Glutamatergic neuron (in vitro differentiated cells): ENCODE measurements at regions not wholly inside any gene's neighbourhood (a gene's known extent, or its start where the extent isn't known, plus 50 kb on each side); places are given as distances from the start of the nearest gene placed in this dataset.

Experiments used
- DNase-seq: peaks from one replicate; pipeline ENCODE4 v3.0.0; 2022
- H3K27ac Mint-ChIP-seq: one replicate; pipeline ENCODE4 v1.8.0; 2020; ENCODE audit warnings: mild to moderate bottlenecking, mixed read lengths, inconsistent platforms; ENCODE audit not compliant: unreplicated experiment
- H3K27me3 Mint-ChIP-seq: one replicate; pipeline ENCODE4 v1.8.0; 2020; ENCODE audit warnings: mild to moderate bottlenecking, moderate library complexity, mixed read lengths, inconsistent platforms; ENCODE audit not compliant: unreplicated experiment
- H3K36me3 Mint-ChIP-seq: one replicate; pipeline ENCODE4 v1.8.0; 2020; ENCODE audit warnings: mild to moderate bottlenecking, mixed read lengths, inconsistent platforms; ENCODE audit not compliant: unreplicated experiment
- H3K4me1 Mint-ChIP-seq: one replicate; pipeline ENCODE4 v1.8.0; 2020; ENCODE audit warnings: mild to moderate bottlenecking, low read depth, mixed read lengths, inconsistent platforms; ENCODE audit not compliant: unreplicated experiment
- H3K4me3 Mint-ChIP-seq: one replicate; pipeline ENCODE4 v1.8.0; 2020; ENCODE audit warnings: mild to moderate bottlenecking, mixed read lengths, inconsistent platforms; ENCODE audit not compliant: unreplicated experiment
- H3K9me3 Mint-ChIP-seq: one replicate; pipeline ENCODE4 v1.8.0; 2020; ENCODE audit warnings: mild to moderate bottlenecking, moderate library complexity, mixed read lengths, inconsistent platforms; ENCODE audit not compliant: unreplicated experiment
- TF ChIP-seq, protein P1 (sequence below): fragments of 200-600 bp; sonication (generic); IDR thresholded peaks from one replicate; pipeline ENCODE4 v1.5.0; 2021; ENCODE audit not compliant: partially characterized antibody, unreplicated experiment

DNA sequence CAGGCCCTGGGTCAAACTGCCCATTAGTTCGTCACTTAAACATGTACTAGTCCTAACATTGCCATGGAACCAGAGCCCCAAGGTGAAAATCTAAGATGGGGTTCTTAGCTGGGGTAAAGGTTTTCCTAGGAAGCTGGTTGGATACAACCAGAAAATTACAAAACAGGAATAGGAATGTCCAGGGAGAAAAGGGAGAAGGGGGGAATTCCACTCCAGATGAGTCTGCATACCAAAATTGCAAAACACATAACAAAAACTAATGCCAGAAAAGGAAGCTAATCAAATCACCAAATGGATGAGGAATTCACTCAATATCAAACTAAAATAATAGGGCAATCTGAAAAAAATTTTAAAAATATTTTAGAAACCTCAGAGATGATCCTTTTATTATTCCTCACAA is 396.2 kb downstream of the EFNA5 start:
- Mint-ChIP-seq H3K4me1 (peaks cover 3% of the 10 kb centered on the region), H3K27me3 (peaks cover 3% of the 10 kb centered on the region), H3K27ac (no peak overlapping the region), H3K36me3 (no peaks in the 10 kb centered on the region), H3K9me3 (peaks cover 2% of the 10 kb centered on the region), H3K4me3 (no peak overlapping the region)
- no peak for DNase-seq
- TF ChIP-seq, protein P1, sequence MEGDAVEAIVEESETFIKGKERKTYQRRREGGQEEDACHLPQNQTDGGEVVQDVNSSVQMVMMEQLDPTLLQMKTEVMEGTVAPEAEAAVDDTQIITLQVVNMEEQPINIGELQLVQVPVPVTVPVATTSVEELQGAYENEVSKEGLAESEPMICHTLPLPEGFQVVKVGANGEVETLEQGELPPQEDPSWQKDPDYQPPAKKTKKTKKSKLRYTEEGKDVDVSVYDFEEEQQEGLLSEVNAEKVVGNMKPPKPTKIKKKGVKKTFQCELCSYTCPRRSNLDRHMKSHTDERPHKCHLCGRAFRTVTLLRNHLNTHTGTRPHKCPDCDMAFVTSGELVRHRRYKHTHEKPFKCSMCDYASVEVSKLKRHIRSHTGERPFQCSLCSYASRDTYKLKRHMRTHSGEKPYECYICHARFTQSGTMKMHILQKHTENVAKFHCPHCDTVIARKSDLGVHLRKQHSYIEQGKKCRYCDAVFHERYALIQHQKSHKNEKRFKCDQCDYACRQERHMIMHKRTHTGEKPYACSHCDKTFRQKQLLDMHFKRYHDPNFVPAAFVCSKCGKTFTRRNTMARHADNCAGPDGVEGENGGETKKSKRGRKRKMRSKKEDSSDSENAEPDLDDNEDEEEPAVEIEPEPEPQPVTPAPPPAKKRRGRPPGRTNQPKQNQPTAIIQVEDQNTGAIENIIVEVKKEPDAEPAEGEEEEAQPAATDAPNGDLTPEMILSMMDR: no peak

DNA sequence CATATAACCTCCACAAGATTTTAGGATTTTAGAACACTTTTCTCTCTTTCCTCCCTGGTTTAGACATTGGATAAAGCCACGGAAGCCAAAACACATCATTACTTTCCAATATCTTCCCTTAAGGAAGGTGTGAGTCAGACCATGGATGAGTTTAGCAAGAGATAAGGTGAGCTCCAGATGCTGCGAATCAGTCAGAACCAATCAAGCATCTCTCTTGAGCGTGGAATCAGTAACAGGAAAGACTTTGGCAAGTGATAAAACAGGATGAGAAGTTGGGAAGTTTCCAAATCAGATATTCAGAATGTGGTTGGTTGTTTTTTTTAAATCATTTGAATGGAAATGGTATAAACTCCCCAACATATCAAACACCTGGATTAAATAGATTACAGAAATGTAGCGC is 397.8 kb downstream of the EFNA5 start:
- no peaks in the 10 kb centered on the region for H3K9me3 Mint-ChIP-seq
- no peak for DNase-seq
- H3K4me1 Mint-ChIP-seq: peaks cover 3% of the 10 kb centered on the region
- no peaks in the 10 kb centered on the region for H3K36me3 Mint-ChIP-seq
- H3K27ac Mint-ChIP-seq: no peak overlapping the region
- TF ChIP-seq, protein P1: no peak
- H3K4me3 Mint-ChIP-seq: no peak overlapping the region
- H3K27me3 Mint-ChIP-seq: peaks cover 3% of the 10 kb centered on the region

DNA sequence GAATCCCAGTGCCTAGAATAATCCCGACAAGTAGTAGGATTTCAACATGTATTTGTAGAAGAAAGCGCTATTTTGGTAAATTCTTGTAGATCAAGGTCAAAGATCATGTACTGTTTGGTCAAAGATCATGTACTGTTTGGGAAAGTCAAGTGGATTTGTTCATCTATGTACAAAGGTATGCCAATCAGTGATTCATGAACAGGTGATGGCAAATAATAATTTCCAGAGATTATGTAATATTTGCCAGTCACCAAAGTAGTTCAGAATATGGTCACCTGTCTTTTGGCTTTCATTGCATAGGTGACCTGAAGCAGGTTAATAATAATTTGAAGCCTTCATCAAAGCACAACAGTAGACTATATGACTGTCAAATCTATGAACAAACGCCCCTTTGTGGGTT is 398.2 kb downstream of the EFNA5 start:
- Mint-ChIP-seq H3K4me1 (peaks cover 3% of the 10 kb centered on the region), H3K27me3 (peaks cover 3% of the 10 kb centered on the region), H3K4me3 (no peak overlapping the region), H3K9me3 (no peaks in the 10 kb centered on the region), H3K36me3 (no peaks in the 10 kb centered on the region), H3K27ac (no peak overlapping the region)
- TF ChIP-seq, protein P1: no peak
- DNase-seq: no peak

DNA sequence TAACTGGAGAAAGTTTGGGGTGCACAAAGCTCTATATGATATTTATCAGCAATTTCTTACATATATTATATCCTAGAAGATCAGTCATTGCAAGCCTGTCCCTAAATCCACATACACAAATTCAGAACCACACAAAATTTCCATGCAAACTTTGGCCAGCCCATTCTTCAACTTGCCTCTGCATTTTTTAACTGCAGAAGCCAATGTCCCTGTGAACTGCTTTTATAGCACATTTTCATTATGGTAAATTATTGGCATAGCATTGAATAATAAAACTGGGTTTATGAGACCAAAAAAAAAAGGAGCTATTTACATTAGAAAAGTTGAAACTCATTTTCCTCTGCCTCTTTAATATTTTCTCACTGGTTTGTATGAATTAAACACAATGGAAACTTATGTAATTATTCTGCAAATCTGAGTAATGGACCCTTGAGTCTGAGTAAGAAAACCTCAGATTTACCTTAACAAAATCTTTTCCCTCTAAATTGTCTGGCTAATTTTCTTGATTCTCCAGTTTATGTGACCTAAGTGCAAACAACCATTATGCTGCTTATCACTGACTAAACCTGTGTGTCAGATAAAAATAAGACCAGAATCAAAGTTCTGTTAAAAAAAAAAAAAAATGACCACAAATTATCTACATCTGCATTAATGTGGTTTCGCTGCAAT is 398.9 kb downstream of the EFNA5 start:
- Mint-ChIP-seq H3K27me3 (peaks cover 2% of the 10 kb centered on the region), H3K9me3 (no peaks in the 10 kb centered on the region), H3K36me3 (no peaks in the 10 kb centered on the region), H3K27ac (no peak overlapping the region), H3K4me1 (peaks cover 3% of the 10 kb centered on the region), H3K4me3 (no peak overlapping the region)
- TF ChIP-seq, protein P1: no peak
- DNase-seq: no peak

DNA sequence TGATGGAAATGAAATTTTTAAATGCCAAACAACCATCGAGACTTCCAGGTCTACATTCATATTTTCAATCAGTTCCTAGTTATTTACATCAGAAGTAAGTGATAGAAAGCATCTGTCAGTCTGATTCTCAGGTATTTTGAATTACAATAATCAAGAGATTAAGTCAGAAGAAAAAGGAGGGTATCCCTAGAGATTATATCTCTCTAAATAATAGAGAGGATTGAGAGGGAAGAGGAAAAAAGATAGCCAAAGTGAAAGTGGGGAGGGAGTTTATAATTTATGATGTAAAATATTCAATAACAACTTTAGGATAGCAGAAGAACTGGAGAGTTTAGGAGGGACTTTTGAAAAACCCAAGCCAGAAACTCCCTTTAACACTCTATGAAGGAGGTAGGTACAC is 400.2 kb downstream of the EFNA5 start:
- Mint-ChIP-seq H3K4me3 (no peak overlapping the region), H3K27ac (no peak overlapping the region), H3K9me3 (no peaks in the 10 kb centered on the region), H3K4me1 (peaks cover 3% of the 10 kb centered on the region), H3K27me3 (peaks cover 2% of the 10 kb centered on the region), H3K36me3 (no peaks in the 10 kb centered on the region)
- TF ChIP-seq, protein P1: no peak
- no peak for DNase-seq
